Gastroesophageal sphincter (tissue), 4 donors: ENCODE measurements at regions not wholly inside any gene's neighbourhood (a gene's known extent, or its start where the extent isn't known, plus 50 kb on each side); places are given as distances from the start of the nearest gene placed in this dataset.

Experiments
- ATAC-seq: fragments of 150-250 bp; one replicate; pipeline ENCODE4 v1.9.1; 2016; ENCODE audit warnings: mild to moderate bottlenecking, moderate library complexity
- H3K27ac ChIP-seq, 4 donors: fragments of 200-600 bp; sonication (generic) in 3 of 4; 1 replicate in 3 of 4; 2 replicates in 1 of 4; pipeline ENCODE4 v1.5.1; 2016 to 2019
- H3K27me3 ChIP-seq: fragments of 200-600 bp; sonication (generic); one replicate; pipeline ENCODE4 v1.5.1; 2019
- H3K36me3 ChIP-seq, 2 donors: fragments of 200-600 bp; sonication (generic); one replicate each; pipeline ENCODE4 v1.5.1; 2019; ENCODE audit warnings: control low read depth in 1 of 2
- H3K4me1 ChIP-seq, 3 donors: fragments of 200-600 bp; sonication (generic); 1 replicate in 2 of 3; 2 replicates in 1 of 3; pipeline ENCODE4 v1.5.1; 2016 to 2019; ENCODE audit warnings: control low read depth in 2 of 3
- H3K4me3 ChIP-seq, 2 donors: fragments of 200-600 bp; sonication (generic); one replicate each; pipeline ENCODE4 v1.5.1; 2019; ENCODE audit warnings: mild to moderate bottlenecking in 1 of 2, moderate library complexity in 1 of 2
- H3K9me3 ChIP-seq, 3 donors: fragments of 200-600 bp; sonication (generic); one replicate each; pipeline ENCODE4 v1.5.1; 2017 to 2019; ENCODE audit warnings: control low read depth in 2 of 3
- EP300 ChIP-seq: sonication (generic); formaldehyde crosslinking; IDR thresholded peaks from one replicate; pipeline ENCODE4 v1.6.1; 2017; ENCODE audit warnings: antibody characterized with exemption, mild to moderate bottlenecking
- POLR2A ChIP-seq, 2 donors: fragments of 450-650 bp; IDR thresholded peaks; one replicate each; pipeline ENCODE4 v1.6.1; 2017; ENCODE audit warnings: antibody characterized with exemption in 2 of 2, mild to moderate bottlenecking in 2 of 2, moderate library complexity in 1 of 2
- POLR2AphosphoS5 ChIP-seq: sonication (generic); formaldehyde crosslinking; IDR thresholded peaks from one replicate; pipeline ENCODE4 v1.6.1; 2017; ENCODE audit warnings: antibody characterized with exemption
- WGBS, 2 donors: methylation state at CpG; one replicate each; pipeline ENCODE4 v1.1.5; 2018; ENCODE audit warnings: low coverage in 1 of 2; 5-methylcytosine and 5-hydroxymethylcytosine counted together
- TF ChIP-seq, protein P1 (sequence below), 4 experiments: fragments of 200-600 bp in 2 of 4; fragments of 450-650 bp in 2 of 4; sonication (generic) in 1 of 4; IDR thresholded peaks; one replicate each; pipeline ENCODE4 v1.5.1; 2017 to 2019; ENCODE audit warnings: antibody characterized with exemption in 4 of 4, mild to moderate bottlenecking in 2 of 4, moderate library complexity in 2 of 4

DNA sequence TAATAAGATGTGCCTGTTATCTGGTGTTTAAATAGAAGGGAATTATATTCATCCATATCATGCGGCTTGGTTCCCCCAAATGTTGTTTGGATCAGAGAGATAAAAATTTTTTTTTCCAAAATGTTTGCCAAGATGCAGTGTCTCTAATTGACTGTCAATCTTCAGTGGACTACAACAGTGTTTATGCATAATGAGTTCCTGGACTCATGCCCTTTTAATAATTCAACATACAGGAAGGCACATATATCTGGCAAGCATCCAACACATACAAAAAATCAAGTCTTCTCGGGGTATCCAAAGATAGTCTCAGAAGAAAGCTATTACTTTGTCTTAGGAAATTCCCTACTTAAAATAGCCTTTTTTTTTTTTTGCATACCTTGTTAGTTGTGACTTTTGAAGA, 1534.7 kb downstream of the EFNA5 start:
- TF ChIP-seq, protein P1, sequence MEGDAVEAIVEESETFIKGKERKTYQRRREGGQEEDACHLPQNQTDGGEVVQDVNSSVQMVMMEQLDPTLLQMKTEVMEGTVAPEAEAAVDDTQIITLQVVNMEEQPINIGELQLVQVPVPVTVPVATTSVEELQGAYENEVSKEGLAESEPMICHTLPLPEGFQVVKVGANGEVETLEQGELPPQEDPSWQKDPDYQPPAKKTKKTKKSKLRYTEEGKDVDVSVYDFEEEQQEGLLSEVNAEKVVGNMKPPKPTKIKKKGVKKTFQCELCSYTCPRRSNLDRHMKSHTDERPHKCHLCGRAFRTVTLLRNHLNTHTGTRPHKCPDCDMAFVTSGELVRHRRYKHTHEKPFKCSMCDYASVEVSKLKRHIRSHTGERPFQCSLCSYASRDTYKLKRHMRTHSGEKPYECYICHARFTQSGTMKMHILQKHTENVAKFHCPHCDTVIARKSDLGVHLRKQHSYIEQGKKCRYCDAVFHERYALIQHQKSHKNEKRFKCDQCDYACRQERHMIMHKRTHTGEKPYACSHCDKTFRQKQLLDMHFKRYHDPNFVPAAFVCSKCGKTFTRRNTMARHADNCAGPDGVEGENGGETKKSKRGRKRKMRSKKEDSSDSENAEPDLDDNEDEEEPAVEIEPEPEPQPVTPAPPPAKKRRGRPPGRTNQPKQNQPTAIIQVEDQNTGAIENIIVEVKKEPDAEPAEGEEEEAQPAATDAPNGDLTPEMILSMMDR (IDR thresholded peaks at IDR 0.05): no peak
- ATAC-seq: no peak
- 32 to 39% methylated on average over 2 of the region's 2 CpGs for WGBS, 2 donors

DNA sequence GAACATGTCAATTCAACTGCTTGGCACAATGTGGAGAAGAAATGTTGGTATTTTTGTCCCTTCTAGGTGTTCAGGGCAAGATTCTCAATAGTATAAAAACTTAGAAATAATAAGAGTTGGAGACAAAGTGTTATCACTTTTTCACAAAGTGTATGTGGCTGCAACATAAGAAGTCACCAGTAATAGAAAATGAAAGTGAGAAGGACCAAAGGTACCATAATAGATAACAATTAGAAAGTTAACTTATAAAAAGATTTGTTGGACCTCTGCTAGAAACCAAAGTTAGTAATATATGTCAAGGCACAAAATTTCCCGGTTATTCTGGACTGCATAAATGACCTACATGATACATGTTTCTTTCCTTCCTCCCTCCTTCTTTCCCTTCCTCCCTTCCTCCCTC, 1535.3 kb downstream of the EFNA5 start:
- WGBS, 2 donors: 64 to 92% methylated on average over 1 of the region's 1 CpG
- TF ChIP-seq POLR2AphosphoS5 (no peak), POLR2A (IDR thresholded peaks at IDR 0.05) (no peak), EP300 (no peak)
- TF ChIP-seq, protein P1 (IDR thresholded peaks at IDR 0.05): no peak
- Histone ChIP-seq H3K9me3 (no peaks in the 10 kb centered on the region), H3K4me3 (no peak overlapping the region), H3K4me1 (no peaks in the 10 kb centered on the region), H3K27ac (no peak overlapping the region), H3K27me3 (no peaks in the 10 kb centered on the region), H3K36me3 (no peaks in the 10 kb centered on the region)
- no peak for ATAC-seq

More for the DNA sequence above, 1534.7 kb downstream of the EFNA5 start:
- no peak overlapping the region for H3K27ac ChIP-seq
- H3K36me3 ChIP-seq: no peaks in the 10 kb centered on the region
- H3K4me1 ChIP-seq: no peaks in the 10 kb centered on the region
- no peaks in the 10 kb centered on the region for H3K9me3 ChIP-seq
- H3K4me3 ChIP-seq: no peak overlapping the region
- H3K27me3 ChIP-seq: no peaks in the 10 kb centered on the region

DNA sequence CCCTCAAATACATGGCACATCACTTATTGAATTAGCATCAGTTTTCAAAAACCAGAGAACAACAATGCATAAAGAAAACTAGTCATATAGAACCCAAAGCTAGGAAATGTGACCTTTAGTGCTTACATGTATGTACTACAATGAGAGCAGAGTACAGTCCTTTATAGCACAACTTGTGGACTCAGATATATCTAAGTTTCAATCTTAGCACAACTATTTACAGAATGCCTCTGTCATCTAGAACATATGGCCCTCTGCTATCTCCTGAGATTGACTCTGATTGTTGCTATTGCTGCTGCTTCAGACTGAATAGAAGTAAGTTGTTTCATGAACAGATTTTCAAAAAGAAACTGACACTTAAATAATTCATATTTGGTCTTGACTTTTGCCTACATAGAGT, 1536.2 kb downstream of the EFNA5 start:
- no peak overlapping the region for H3K27ac ChIP-seq
- H3K9me3 ChIP-seq: no peaks in the 10 kb centered on the region
- TF ChIP-seq, protein P1 (IDR thresholded peaks at IDR 0.05): no peak
- TF ChIP-seq POLR2A (IDR thresholded peaks at IDR 0.05) (no peak), POLR2AphosphoS5 (no peak), EP300 (no peak)
- no peak overlapping the region for H3K4me3 ChIP-seq
- no peaks in the 10 kb centered on the region for H3K27me3 ChIP-seq
- ATAC-seq: no peak
- no peaks in the 10 kb centered on the region for H3K36me3 ChIP-seq
- H3K4me1 ChIP-seq: no peaks in the 10 kb centered on the region

DNA sequence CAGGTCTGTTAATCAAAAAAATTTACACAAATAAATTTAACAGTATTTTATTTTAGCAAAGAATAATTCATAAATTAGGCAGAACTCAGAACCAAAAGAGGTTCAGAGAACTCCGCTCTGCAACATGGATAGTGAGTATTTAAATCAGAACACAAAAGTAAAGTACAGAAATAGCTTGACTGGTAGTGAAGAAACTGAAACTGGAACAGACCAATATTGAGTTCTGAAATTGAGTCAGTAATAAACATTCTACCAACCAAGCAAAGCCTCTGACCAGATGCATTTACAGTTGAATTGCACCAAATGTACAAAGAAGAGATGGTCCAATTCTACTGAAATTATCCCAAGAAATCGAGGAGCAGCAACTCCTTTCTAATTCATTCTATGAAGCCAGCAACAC, 1542.8 kb downstream of the EFNA5 start:
- WGBS, 2 donors: 93 to 100% methylated on average over 2 of the region's 2 CpGs
- TF ChIP-seq EP300 (no peak), POLR2AphosphoS5 (no peak), POLR2A (IDR thresholded peaks at IDR 0.05) (no peak)
- TF ChIP-seq, protein P1 (IDR thresholded peaks at IDR 0.05): no peak
- Histone ChIP-seq H3K36me3 (no peaks in the 10 kb centered on the region), H3K27ac (no peak overlapping the region), H3K4me1 (no peaks in the 10 kb centered on the region), H3K9me3 (no peaks in the 10 kb centered on the region), H3K4me3 (no peak overlapping the region), H3K27me3 (no peaks in the 10 kb centered on the region)
- no peak for ATAC-seq

DNA sequence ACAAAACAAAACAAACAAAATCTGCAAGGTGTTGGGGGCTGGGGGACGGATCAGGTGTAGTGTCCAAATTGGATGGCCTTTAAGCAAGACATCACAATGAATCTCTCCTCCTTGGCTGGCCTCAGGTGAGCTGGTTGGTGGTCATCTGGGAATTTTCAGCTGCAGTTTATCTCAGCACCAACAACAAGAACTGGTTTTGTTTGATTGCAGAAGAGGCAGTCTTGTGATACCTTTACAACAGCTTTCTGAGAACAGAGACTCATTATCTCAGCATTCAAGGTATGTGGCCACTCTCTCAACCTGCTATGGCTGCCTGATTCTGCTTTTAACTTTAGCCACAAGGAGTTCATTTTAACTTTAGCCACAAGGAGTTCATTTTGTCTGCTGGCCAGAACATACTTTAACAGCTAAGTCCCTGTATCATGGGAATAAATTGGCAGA, 1543.4 kb downstream of the EFNA5 start:
- TF ChIP-seq POLR2AphosphoS5 (no peak), POLR2A (IDR thresholded peaks at IDR 0.05) (no peak), EP300 (no peak)
- TF ChIP-seq, protein P1 (IDR thresholded peaks at IDR 0.05): no peak
- ATAC-seq: no peak

More for the DNA sequence above, 1543.4 kb downstream of the EFNA5 start:
- H3K36me3 ChIP-seq: no peaks in the 10 kb centered on the region
- H3K27ac ChIP-seq: no peak overlapping the region
- WGBS, 2 donors: 100% methylated on average over 1 of the region's 1 CpG
- H3K4me3 ChIP-seq: no peak overlapping the region
- no peaks in the 10 kb centered on the region for H3K4me1 ChIP-seq
- no peaks in the 10 kb centered on the region for H3K9me3 ChIP-seq
- H3K27me3 ChIP-seq: no peaks in the 10 kb centered on the region
